ENCODE measurements at regions not wholly inside any gene's neighbourhood (a gene's known extent, or its start where the extent isn't known, plus 50 kb on each side); places are given as distances from the start of the nearest gene placed in this dataset.
"Not testable (repeated sequence)": the region's sequence is repeated elsewhere in the genome, so short reads cannot be mapped to it uniquely, and the experiment has no call there.

- no peak for DNase-seq (ENCODE audit: low spot score)
Observed at GRCh38 chr13:61138857-61139256, 276.8 kb downstream of the PCDH20 start.

GRCh38 chr13:61136515-61136914 is 279.1 kb downstream of the PCDH20 start:
- no peak for DNase-seq (ENCODE audit: low spot score)

- DNase-seq (ENCODE audit: low spot score) = no peak
Observed at GRCh38 chr13:61136093-61136492, 279.6 kb downstream of the PCDH20 start.

GRCh38 chr13:61135583-61135982 is 280.1 kb downstream of the PCDH20 start:
- no peak for DNase-seq (ENCODE audit: low spot score)

- DNase-seq (ENCODE audit: low spot score) = no peak
Observed at GRCh38 chr13:61128850-61129645, 286.6 kb downstream of the PCDH20 start.

GRCh38 chr13:61123538-61124289 is 291.9 kb downstream of the PCDH20 start:
- DNase-seq (ENCODE audit: low spot score) = no peak

- DNase-seq (ENCODE audit: low spot score) = no peak
Observed at GRCh38 chr13:61113140-61113658, 302.4 kb downstream of the PCDH20 start.

GRCh38 chr13:61111529-61111928 is 304.1 kb downstream of the PCDH20 start:
- no peak for DNase-seq (ENCODE audit: low spot score)

- no peak for DNase-seq (ENCODE audit: low spot score)
Observed at GRCh38 chr13:61110732-61111131, 304.9 kb downstream of the PCDH20 start.

- DNase-seq (ENCODE audit: low spot score) = no peak
Observed at GRCh38 chr13:61109741-61110140, 305.9 kb downstream of the PCDH20 start.

GRCh38 chr13:61107989-61108388 is 307.7 kb downstream of the PCDH20 start:
- DNase-seq (ENCODE audit: low spot score) = no peak

GRCh38 chr13:61095885-61096284 is 319.8 kb downstream of the PCDH20 start:
- no peak for DNase-seq (ENCODE audit: low spot score)

- DNase-seq (ENCODE audit: low spot score) = no peak
Observed at GRCh38 chr13:61094865-61095264, 320.8 kb downstream of the PCDH20 start.

- not testable (repeated sequence) for DNase-seq (ENCODE audit: low spot score)
Observed at GRCh38 chr13:61089894-61090293, 325.8 kb downstream of the PCDH20 start.

GRCh38 chr13:61086087-61086486 is 329.6 kb downstream of the PCDH20 start:
- DNase-seq (ENCODE audit: low spot score) = no peak

GRCh38 chr13:61084988-61085387 is 330.7 kb downstream of the PCDH20 start:
- no peak for DNase-seq (ENCODE audit: low spot score)

- no peak for DNase-seq (ENCODE audit: low spot score)
Observed at GRCh38 chr13:61078976-61079770, 336.5 kb downstream of the PCDH20 start.

- no peak for DNase-seq (ENCODE audit: low spot score)
Observed at GRCh38 chr13:61052175-61052574, 363.5 kb downstream of the PCDH20 start.

GRCh38 chr13:61045251-61045650 is 370.4 kb downstream of the PCDH20 start:
- no peak for DNase-seq (ENCODE audit: low spot score)

GRCh38 chr13:61040181-61040580 is 375.5 kb downstream of the PCDH20 start:
- DNase-seq (ENCODE audit: low spot score) = no peak

GRCh38 chr13:61039302-61039701 is 376.3 kb downstream of the PCDH20 start:
- DNase-seq (ENCODE audit: low spot score) = no peak

GRCh38 chr13:61036715-61037114 is 378.9 kb downstream of the PCDH20 start:
- DNase-seq (ENCODE audit: low spot score) = no peak
